IPS-15b (cell line): ENCODE measurements at regions not wholly inside any gene's neighbourhood (a gene's known extent, or its start where the extent isn't known, plus 50 kb on each side); places are given as distances from the start of the nearest gene placed in this dataset.

Experiments
- H3K27me3 ChIP-seq: one replicate; pipeline ENCODE4 v1.6.1; 2013; ENCODE audit warnings: low read length; ENCODE audit not compliant: control insufficient read depth, insufficient read depth
- H3K36me3 ChIP-seq: one replicate; pipeline ENCODE4 v1.6.1; 2013; ENCODE audit warnings: low read length; ENCODE audit not compliant: control insufficient read depth, insufficient read depth
- H3K4me1 ChIP-seq: one replicate; pipeline ENCODE4 v1.6.1; 2013; ENCODE audit warnings: mild to moderate bottlenecking, low read length; ENCODE audit not compliant: control insufficient read depth, insufficient read depth
- H3K4me3 ChIP-seq: one replicate; pipeline ENCODE4 v1.5.1; 2013; ENCODE audit warnings: low read depth, low read length
- H3K9ac ChIP-seq: one replicate; pipeline ENCODE4 v1.6.1; 2013; ENCODE audit warnings: low read depth, mild to moderate bottlenecking, low read length
- H3K9me3 ChIP-seq: one replicate; pipeline ENCODE4 v1.6.1; 2013; ENCODE audit warnings: mild to moderate bottlenecking, low read length; ENCODE audit not compliant: control insufficient read depth, insufficient read depth

DNA sequence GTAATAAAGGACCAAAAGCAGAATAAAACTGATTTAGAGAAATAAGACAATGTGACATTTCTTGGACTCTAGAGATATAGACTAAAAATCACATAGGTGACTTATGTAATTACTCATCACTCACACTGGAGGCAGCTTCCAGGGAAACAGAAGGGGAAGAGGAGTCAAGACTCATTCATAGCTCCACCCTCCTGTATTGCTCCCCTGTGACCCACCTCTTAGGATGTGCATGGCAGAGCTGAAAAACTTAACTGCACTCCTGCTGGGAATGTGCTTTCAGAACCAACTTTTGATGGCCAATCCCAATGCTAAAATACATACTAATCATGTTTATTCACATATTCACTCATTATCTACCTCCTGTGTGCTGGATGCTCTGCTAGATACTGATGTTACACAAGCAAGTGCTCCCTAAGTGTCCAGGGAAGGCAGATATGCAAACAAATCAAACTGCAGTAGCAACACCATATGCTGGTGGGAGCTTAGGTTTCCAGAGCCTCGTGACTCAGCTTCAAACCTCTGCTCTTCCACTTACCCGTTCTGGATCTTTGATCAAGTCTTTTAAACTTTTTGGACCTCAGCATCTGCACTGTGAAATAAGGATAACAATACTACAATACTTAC lies 316.1 kb downstream of the GALC start:
- Histone ChIP-seq H3K4me3 (no peak overlapping the region), H3K27me3 (no peaks in the 10 kb centered on the region)

DNA sequence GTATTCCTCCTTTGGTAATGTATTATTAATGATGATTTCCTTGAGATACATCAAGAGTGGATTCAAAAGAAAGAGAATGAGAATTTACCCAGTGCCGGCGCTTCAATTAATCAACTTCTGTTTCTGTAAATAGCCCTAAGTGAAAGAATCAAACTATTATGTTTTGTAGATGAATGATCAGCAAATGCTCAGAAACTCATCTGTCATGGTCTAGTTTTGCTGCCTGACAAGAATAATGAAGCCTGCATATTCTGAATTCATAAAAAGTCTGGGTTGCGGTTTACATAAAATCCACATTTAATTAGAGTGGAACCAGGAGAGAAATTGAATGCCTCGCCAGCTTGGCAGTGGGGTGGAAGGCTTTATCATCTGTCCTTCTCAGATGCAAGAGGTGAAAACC lies 325.3 kb downstream of the GALC start:
- H3K36me3 ChIP-seq: no peaks in the 10 kb centered on the region
- no peaks in the 10 kb centered on the region for H3K4me1 ChIP-seq
- H3K9me3 ChIP-seq: no peaks in the 10 kb centered on the region
- H3K27me3 ChIP-seq: no peaks in the 10 kb centered on the region
- no peak overlapping the region for H3K9ac ChIP-seq
- no peak overlapping the region for H3K4me3 ChIP-seq

More for the DNA sequence above, 316.1 kb downstream of the GALC start:
- no peaks in the 10 kb centered on the region for H3K4me1 ChIP-seq
- no peaks in the 10 kb centered on the region for H3K36me3 ChIP-seq
- no peak overlapping the region for H3K9ac ChIP-seq
- H3K9me3 ChIP-seq: no peaks in the 10 kb centered on the region

DNA sequence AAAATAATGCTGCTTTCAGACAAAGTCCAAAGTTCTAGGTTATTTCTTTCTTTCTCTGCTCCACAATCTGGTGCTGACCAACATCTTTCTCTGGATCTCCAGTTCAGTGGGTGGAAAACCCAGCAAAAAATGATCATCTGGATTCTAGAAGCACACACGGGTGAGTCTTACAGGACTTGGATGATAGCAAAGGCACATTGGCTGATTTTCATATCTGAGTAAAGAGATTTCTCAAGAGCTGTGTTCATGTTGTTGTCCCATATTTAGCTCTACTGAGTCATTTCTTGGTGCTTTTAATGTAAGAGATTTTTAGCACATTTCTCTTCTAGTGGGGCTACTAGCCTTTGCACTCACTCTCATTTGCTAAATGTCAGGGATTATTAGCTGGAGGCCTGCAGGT lies 336.7 kb downstream of the GALC start:
- Histone ChIP-seq H3K4me3 (no peak overlapping the region), H3K9me3 (no peaks in the 10 kb centered on the region), H3K27me3 (no peaks in the 10 kb centered on the region), H3K4me1 (no peaks in the 10 kb centered on the region), H3K9ac (no peak overlapping the region), H3K36me3 (no peaks in the 10 kb centered on the region)

DNA sequence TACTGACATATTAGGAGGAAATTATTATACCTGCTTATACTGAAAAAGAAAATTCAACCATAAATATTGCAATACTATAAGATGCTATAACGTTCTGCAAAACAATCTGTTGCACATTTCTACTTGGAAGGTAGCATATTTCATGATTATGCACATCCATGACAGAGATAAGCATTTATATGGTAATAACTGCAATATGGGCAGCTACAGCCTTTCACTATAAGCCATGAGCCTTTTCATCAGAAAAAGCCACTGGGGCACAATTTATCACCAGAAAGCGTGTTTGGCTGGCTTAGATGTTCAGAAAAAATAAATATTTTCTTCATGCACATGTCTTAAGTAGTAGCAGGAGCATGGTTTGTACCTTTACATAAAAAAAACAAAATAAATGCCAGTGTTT lies 340.7 kb downstream of the GALC start:
- Histone ChIP-seq H3K9me3 (peaks cover 10% of the 10 kb centered on the region), H3K27me3 (no peaks in the 10 kb centered on the region)

DNA sequence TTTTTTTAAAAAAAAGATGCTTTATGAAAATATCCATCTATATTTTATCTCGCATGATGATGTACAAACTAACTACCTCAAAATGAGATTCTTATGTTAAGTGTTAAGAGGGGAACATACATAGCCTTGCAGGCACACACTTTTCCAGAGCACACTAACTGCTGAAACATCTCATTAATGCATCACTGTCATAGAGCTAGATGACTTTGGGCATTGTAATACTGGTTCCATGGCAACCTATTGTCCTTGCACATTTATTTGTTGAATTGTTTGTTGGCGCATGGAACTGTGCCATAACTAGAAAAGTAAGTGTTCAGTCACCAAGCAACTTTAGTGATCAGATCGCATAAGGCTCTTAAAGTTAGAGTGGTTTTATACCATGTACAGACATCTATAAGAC lies 348.3 kb downstream of the GALC start:
- H3K27me3 ChIP-seq: no peaks in the 10 kb centered on the region
- no peak overlapping the region for H3K4me3 ChIP-seq
- peaks cover 1% of the 10 kb centered on the region for H3K9me3 ChIP-seq
- no peak overlapping the region for H3K9ac ChIP-seq
- H3K36me3 ChIP-seq: no peaks in the 10 kb centered on the region
- H3K4me1 ChIP-seq: no peaks in the 10 kb centered on the region

More for the DNA sequence above, 340.7 kb downstream of the GALC start:
- Histone ChIP-seq H3K4me3 (no peak overlapping the region), H3K9ac (no peak overlapping the region), H3K36me3 (no peaks in the 10 kb centered on the region), H3K4me1 (no peaks in the 10 kb centered on the region)

DNA sequence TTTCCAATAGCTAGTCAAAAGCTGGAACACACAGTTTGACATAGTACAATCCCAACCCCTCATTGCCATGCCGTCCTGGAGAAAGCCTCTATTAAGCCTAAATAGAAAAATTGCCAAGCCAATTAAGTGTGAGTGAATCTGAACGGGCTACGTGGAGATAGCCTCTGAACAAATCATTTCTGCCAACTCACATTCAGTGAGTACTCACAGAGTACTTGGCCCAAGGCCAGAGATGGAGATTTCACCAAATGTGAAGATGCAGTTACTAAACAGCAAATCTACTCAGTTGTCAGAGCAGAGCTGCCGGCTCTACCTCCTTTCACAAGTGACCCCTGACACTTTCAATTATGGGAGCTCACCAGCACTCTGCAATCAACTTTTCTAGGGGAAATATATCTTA lies 350.0 kb downstream of the GALC start:
- H3K4me3 ChIP-seq: no peak overlapping the region
- no peaks in the 10 kb centered on the region for H3K9me3 ChIP-seq
- no peaks in the 10 kb centered on the region for H3K4me1 ChIP-seq
- H3K36me3 ChIP-seq: no peaks in the 10 kb centered on the region
- H3K9ac ChIP-seq: no peak overlapping the region
- no peaks in the 10 kb centered on the region for H3K27me3 ChIP-seq

DNA sequence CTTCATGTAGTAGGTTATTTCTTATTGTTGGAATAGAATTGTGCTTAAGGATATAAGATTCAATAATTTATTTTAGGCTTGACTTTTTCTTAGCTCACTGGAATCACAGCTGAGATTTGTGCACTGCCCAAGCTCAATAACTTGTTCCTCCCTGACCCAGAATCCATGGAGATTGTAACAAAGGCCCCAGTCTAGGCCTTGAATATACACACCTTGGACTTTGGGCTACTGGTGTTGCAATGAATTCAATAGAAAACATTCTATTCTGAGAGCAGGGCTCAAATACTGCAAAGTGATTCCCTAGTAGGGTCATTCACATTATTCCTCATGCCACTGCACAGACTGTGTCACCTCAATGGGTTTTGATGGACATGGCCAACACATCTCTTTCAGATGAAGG lies 352.4 kb downstream of the GALC start:
- Histone ChIP-seq H3K9me3 (no peaks in the 10 kb centered on the region), H3K4me1 (no peaks in the 10 kb centered on the region), H3K36me3 (no peaks in the 10 kb centered on the region), H3K4me3 (no peak overlapping the region), H3K9ac (no peak overlapping the region), H3K27me3 (no peaks in the 10 kb centered on the region)

DNA sequence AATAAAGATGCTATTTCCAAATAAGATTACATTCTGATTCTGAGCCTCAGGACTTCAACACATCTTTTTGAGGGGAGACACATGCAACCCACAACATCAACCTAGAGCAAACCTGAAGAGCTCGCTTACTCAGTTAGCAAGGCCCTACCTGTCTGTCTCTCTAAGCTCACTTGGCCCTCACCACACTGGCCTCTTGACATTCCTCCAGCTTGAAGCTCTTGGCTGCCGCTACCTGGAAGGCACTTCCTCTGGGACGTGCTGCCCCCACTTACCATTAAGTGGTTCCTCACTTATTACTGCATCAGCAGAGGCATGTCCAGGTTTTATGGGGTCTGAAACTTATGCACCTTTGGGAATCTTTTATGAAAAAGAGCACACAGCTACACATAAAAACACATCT lies 354.8 kb downstream of the GALC start:
- Histone ChIP-seq H3K9me3 (no peaks in the 10 kb centered on the region), H3K4me1 (no peaks in the 10 kb centered on the region), H3K27me3 (no peaks in the 10 kb centered on the region), H3K9ac (no peak overlapping the region), H3K4me3 (no peak overlapping the region), H3K36me3 (no peaks in the 10 kb centered on the region)

DNA sequence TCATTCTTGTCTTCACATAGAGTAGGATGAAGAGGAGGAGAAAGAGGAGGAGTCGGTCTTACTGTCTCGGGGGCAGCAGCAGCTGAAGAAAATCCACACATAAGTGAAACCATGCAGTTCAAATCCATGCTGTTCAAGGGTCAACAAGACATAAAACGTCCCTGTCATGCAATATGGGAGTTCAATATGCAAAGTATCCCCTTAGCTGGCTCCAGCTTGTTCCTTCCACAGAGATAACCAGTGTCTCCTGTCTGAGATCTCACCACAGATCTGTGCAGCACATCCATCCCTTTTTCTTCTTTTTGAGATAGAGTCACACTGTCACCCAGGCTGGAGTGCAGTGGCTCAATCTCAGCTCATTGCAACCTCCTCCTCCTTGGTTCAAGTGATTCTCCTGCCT lies 357.5 kb downstream of the GALC start:
- no peak overlapping the region for H3K4me3 ChIP-seq
- H3K36me3 ChIP-seq: no peaks in the 10 kb centered on the region
- H3K9ac ChIP-seq: no peak overlapping the region
- no peaks in the 10 kb centered on the region for H3K9me3 ChIP-seq
- H3K4me1 ChIP-seq: peaks cover 2% of the 10 kb centered on the region
- no peaks in the 10 kb centered on the region for H3K27me3 ChIP-seq

DNA sequence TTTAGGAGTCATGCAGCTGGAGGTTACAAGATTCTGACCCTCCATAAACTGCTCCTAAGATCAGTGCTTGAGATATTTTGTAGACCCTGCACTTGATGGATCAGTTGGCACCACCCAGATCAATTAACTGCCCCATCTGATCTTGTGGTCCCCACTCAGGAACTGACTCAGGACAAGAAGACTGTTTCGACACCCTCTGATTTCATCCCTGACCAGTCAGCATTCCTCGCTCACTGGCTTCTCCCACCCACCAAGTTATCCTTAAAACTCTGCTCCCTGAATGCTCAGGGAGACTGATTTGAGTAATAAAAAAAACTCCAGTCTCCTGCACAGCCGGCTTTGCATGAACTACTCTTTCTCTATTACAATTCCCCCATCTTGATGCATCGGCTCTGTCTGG lies 360.2 kb downstream of the GALC start:
- Histone ChIP-seq H3K4me1 (peaks cover 3% of the 10 kb centered on the region), H3K9me3 (no peaks in the 10 kb centered on the region), H3K27me3 (no peaks in the 10 kb centered on the region), H3K4me3 (no peak overlapping the region), H3K36me3 (no peaks in the 10 kb centered on the region), H3K9ac (no peak overlapping the region)

DNA sequence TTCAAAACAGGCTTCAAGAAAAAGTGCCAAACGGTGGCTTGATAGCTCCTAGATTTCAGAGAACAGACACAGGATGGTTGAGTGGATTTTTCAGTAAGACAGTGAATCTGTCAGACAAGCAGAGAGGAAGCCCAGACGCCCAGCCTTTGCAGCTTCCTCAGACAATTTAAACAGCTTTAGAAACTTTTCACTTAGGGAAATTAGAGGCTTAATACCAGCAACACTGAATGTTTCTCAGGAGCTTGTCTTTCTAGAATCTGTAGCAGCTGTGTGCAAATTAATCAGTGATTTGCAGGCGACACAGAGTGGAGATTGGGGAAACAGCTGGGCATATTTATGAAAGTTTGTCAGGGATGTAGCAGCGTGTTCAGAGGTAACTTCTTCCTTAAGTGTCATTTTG lies 362.1 kb downstream of the GALC start:
- no peak overlapping the region for H3K4me3 ChIP-seq
- no peak overlapping the region for H3K9ac ChIP-seq
- H3K36me3 ChIP-seq: no peaks in the 10 kb centered on the region
- H3K9me3 ChIP-seq: no peaks in the 10 kb centered on the region
- peaks cover 3% of the 10 kb centered on the region for H3K4me1 ChIP-seq
- no peaks in the 10 kb centered on the region for H3K27me3 ChIP-seq

DNA sequence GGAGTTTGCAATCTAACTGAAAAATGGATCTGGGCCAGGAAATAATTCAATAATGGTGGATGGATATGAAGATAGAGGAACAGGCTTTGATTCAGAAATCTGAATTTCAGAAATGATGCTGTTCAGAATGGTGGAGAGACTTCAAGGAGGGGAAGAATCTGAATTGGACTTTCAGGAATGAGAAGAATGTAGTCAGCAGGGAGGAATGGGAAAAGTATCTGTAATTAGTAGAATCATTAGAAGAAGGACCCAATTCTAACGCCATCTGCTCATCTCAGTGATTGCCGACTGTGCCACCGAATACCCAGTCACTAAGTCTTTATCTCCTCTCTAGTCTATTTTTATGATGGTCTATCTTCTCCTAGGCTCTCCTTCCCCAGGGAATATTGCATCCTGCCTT lies 363.2 kb downstream of the GALC start:
- Histone ChIP-seq H3K9me3 (no peaks in the 10 kb centered on the region), H3K4me1 (peaks cover 3% of the 10 kb centered on the region), H3K9ac (no peak overlapping the region), H3K36me3 (no peaks in the 10 kb centered on the region), H3K27me3 (no peaks in the 10 kb centered on the region), H3K4me3 (no peak overlapping the region)
